WTC11 (cell line): ENCODE measurements at regions not wholly inside any gene's neighbourhood (a gene's known extent, or its start where the extent isn't known, plus 50 kb on each side); places are given as distances from the start of the nearest gene placed in this dataset.

ENCODE experiments used
- ATAC-seq: fragments of 200-7000 bp; cut with Tn5 transposase; 2 replicates; pipeline ENCODE4 v1.10.0; 2021; ENCODE audit warnings: mild to moderate bottlenecking, moderate library complexity
- CTCF ChIA-PET: fragments of 300-600 bp; sonication (Branson Sonifier 250); formaldehyde crosslinking; loops from one replicate; lab custom pipeline; 2021; ENCODE audit warnings: antibody characterized with exemption; lab: Charles Lee
- POLR2A ChIA-PET: fragments of 350-600 bp; sonication (Branson Sonifier 250); formaldehyde crosslinking; loops from one replicate; lab custom pipeline; 2021; ENCODE audit warnings: antibody characterized with exemption; lab: Charles Lee
- DNase-seq: peaks from one replicate; pipeline ENCODE4 v3.0.0; 2021; ENCODE audit warnings: low spot score
- H3K27ac Mint-ChIP-seq: 2 replicates; pipeline ENCODE4 v1.8.0; 2021; ENCODE audit warnings: mixed read lengths
- H3K27me3 Mint-ChIP-seq: 2 replicates; pipeline ENCODE4 v1.8.0; 2021; ENCODE audit warnings: low read depth, mild to moderate bottlenecking, moderate library complexity, mixed read lengths
- H3K36me3 Mint-ChIP-seq: 2 replicates; pipeline ENCODE4 v1.8.0; 2021; ENCODE audit warnings: mixed read lengths
- H3K4me1 Mint-ChIP-seq: 2 replicates; pipeline ENCODE4 v1.8.0; 2022; ENCODE audit warnings: mixed read lengths
- H3K4me3 Mint-ChIP-seq: 2 replicates; pipeline ENCODE4 v1.8.0; 2021; ENCODE audit warnings: mild to moderate bottlenecking, moderate library complexity, mixed read lengths
- H3K9me3 Mint-ChIP-seq: 2 replicates; pipeline ENCODE4 v1.8.0; 2021; ENCODE audit warnings: mixed read lengths
- ARID4B ChIP-seq: sonication (generic); formaldehyde crosslinking; IDR thresholded peaks from 2 replicates; pipeline ENCODE4 v1.8.0; 2023; ENCODE audit warnings: missing genetic modification reagents, mild to moderate bottlenecking, borderline replicate concordance
- ATF3 ChIP-seq: sonication (generic); formaldehyde crosslinking; conservative IDR thresholded peaks from 2 replicates; pipeline ENCODE4 v1.8.1; 2022; ENCODE audit warnings: mild to moderate bottlenecking, missing genetic modification reagents
- ELF4 ChIP-seq: sonication (generic); formaldehyde crosslinking; IDR thresholded peaks from 2 replicates; pipeline ENCODE4 v1.8.1; 2022; ENCODE audit warnings: low read depth, mild to moderate bottlenecking, moderate library complexity, missing genetic modification reagents
- GABPB1 ChIP-seq: sonication (generic); formaldehyde crosslinking; IDR thresholded peaks from 2 replicates; pipeline ENCODE4 v1.8.1; 2023; ENCODE audit warnings: mild to moderate bottlenecking, missing genetic modification reagents
- IRF2 ChIP-seq: sonication (generic); formaldehyde crosslinking; IDR thresholded peaks from 2 replicates; pipeline ENCODE4 v1.8.0; 2022; ENCODE audit warnings: low read depth, missing genetic modification reagents, borderline replicate concordance
- JUN ChIP-seq: sonication (generic); formaldehyde crosslinking; IDR thresholded peaks from 2 replicates; pipeline ENCODE4 v1.8.0; 2023; ENCODE audit warnings: mild to moderate bottlenecking, missing genetic modification reagents
- MAX ChIP-seq: sonication (generic); formaldehyde crosslinking; IDR thresholded peaks from 2 replicates; pipeline ENCODE4 v1.8.0; 2022; ENCODE audit warnings: mild to moderate bottlenecking, missing genetic modification reagents
- NR1H2 ChIP-seq: sonication (generic); formaldehyde crosslinking; IDR thresholded peaks from 2 replicates; pipeline ENCODE4 v1.9.0; 2021; ENCODE audit warnings: mild to moderate bottlenecking, moderate library complexity, missing genetic modification reagents
- NR3C1 ChIP-seq: sonication (generic); formaldehyde crosslinking; conservative IDR thresholded peaks from 2 replicates; pipeline ENCODE4 v1.8.1; 2023; ENCODE audit warnings: low read depth, mild to moderate bottlenecking, missing genetic modification reagents
- PREB ChIP-seq: sonication (generic); formaldehyde crosslinking; IDR thresholded peaks from 2 replicates; pipeline ENCODE4 v1.8.1; 2022; ENCODE audit warnings: mild to moderate bottlenecking, missing genetic modification reagents, moderate library complexity, borderline replicate concordance
- SMAD4 ChIP-seq: sonication (generic); formaldehyde crosslinking; IDR thresholded peaks from 2 replicates; pipeline ENCODE4 v1.8.0; 2022; ENCODE audit warnings: mild to moderate bottlenecking, missing genetic modification reagents
- STAT6 ChIP-seq: sonication (generic); formaldehyde crosslinking; conservative IDR thresholded peaks from 2 replicates; pipeline ENCODE4 v1.8.1; 2023; ENCODE audit warnings: mild to moderate bottlenecking, low read depth, missing genetic modification reagents, moderate library complexity
- USF1 ChIP-seq: sonication (generic); formaldehyde crosslinking; IDR thresholded peaks from 2 replicates; pipeline ENCODE4 v1.8.0; 2022; ENCODE audit warnings: mild to moderate bottlenecking, missing genetic modification reagents
- ZNF263 ChIP-seq: sonication (generic); formaldehyde crosslinking; IDR thresholded peaks from 2 replicates; pipeline ENCODE4 v1.8.1; 2022; ENCODE audit warnings: low read depth, mild to moderate bottlenecking, moderate library complexity, missing genetic modification reagents
- ZNF281 ChIP-seq: sonication (generic); formaldehyde crosslinking; IDR thresholded peaks from 2 replicates; pipeline ENCODE4 v1.8.0; 2023; ENCODE audit warnings: mild to moderate bottlenecking, missing genetic modification reagents
- ZNF317 ChIP-seq: sonication (generic); formaldehyde crosslinking; IDR thresholded peaks from 2 replicates; pipeline ENCODE4 v1.8.1; 2023; ENCODE audit warnings: low read depth, mild to moderate bottlenecking, moderate library complexity, missing genetic modification reagents, borderline replicate concordance
- ZSCAN18 ChIP-seq: fragments of 250-450 bp; sonication (Bioruptor Pico); IDR thresholded peaks from 2 replicates; pipeline ENCODE4 v2.1.2; 2022; ENCODE audit warnings: mild to moderate bottlenecking, moderate library complexity

GRCh38 chr5:89011778-89012711 is 129.1 kb upstream of the MEF2C start:
- DNase-seq (no peak), ATAC-seq (peak; percentile 34; the same call in 1 of the 2 replicates)
- POLR2A ChIA-PET = no interaction called here
- CTCF ChIA-PET = interaction anchor here (1.3 kb wide), 1 partner anchor 282 kb away, joined by 5 read pairs; no protein-coding TSS in a partner anchor
- Mint-ChIP-seq H3K36me3 (no peaks in the 10 kb centered on the region), H3K4me3 (no peak overlapping the region), H3K27me3 (no peaks in the 10 kb centered on the region), H3K27ac (peak overlapping the region; percentile 28), H3K9me3 (peaks cover 4% of the 10 kb centered on the region; the same call in 1 of the 2 replicates), H3K4me1 (peaks cover 30% of the 10 kb centered on the region)
- TF ChIP-seq JUN = no peak
- TF ChIP-seq ARID4B = no peak
- no peak for TF ChIP-seq ZNF317
- TF ChIP-seq MAX (CRISPR knock-in tag) = no peak
- TF ChIP-seq NR1H2 (CRISPR knock-in tag) = no peak
- TF ChIP-seq SMAD4 = no peak
- TF ChIP-seq ZSCAN18 (CRISPR knock-in tag) = no peak
- TF ChIP-seq STAT6 = no peak
- TF ChIP-seq GABPB1 (CRISPR knock-in tag) = no peak
- no peak for TF ChIP-seq USF1 (CRISPR knock-in tag)
- no peak for TF ChIP-seq PREB (CRISPR knock-in tag)
- TF ChIP-seq ZNF263 (CRISPR knock-in tag) = no peak

- peaks cover 4% of the 10 kb centered on the region; the same call in 1 of the 2 replicates for H3K9me3 Mint-ChIP-seq
- ATAC-seq (no peak), DNase-seq (no peak)
- H3K27me3 Mint-ChIP-seq = no peaks in the 10 kb centered on the region
- H3K4me1 Mint-ChIP-seq = peaks cover 22% of the 10 kb centered on the region
- POLR2A ChIA-PET = no interaction called here
- H3K4me3 Mint-ChIP-seq = no peak overlapping the region
- H3K27ac Mint-ChIP-seq = 0 out of 2 replicates have a peak overlapping the region, but pooled peaks have one; percentile 17
- CTCF ChIA-PET = no interaction called here
- H3K36me3 Mint-ChIP-seq = no peaks in the 10 kb centered on the region
- TF ChIP-seq ZNF263 (CRISPR knock-in tag) = no peak
- TF ChIP-seq ZNF281 = no peak
- no peak for TF ChIP-seq ELF4 (CRISPR knock-in tag)
- TF ChIP-seq PREB (CRISPR knock-in tag) = no peak
- no peak for TF ChIP-seq ATF3 (CRISPR knock-in tag)
- TF ChIP-seq IRF2 = no peak
- no peak for TF ChIP-seq NR3C1 (CRISPR knock-in tag)
Measured at GRCh38 chr5:89010512-89010911, 127.5 kb upstream of the MEF2C start.
